Activated gamma-delta T cell treated with Interleukin-2 at 50 U/mL for 16 hours (primary cell): ENCODE measurements at regions not wholly inside any gene's neighbourhood (a gene's known extent, or its start where the extent isn't known, plus 50 kb on each side); places are given as distances from the start of the nearest gene placed in this dataset.

Experiments
- DNase-seq: peaks from one replicate; pipeline ENCODE4 v3.0.0-alpha.2; 2020

DNA sequence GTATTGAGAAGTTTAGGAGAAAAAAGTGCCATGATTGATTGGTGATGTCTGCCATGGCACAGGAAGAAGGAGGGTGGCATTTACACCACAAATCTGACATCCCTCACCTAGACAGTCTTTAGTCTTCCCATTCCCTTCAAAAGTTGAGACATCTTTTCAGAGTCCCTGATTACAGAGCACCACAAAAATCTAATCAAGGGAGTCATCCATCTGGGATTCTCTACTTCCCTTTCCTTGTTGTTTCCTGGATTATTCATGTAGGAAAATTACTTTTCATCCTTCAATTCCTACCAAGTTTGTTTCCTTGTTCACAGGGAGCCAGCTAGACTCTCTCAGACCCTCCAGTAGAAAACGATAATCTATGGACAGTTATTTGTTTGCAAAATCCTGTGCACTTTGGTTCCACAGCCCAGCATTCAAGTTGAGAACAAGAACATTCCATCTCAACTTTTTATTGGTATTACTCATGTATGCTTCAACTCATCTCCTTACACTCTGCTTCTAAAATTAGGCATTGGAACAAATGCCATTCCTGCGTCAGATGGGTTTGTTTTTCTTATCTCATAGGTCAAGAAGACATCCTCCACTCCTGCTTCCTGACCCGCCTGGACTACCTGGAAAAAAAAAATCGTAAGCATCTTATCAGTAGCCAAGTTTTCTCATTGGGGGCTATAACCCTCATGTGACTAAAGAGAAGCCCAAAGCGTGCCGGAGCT, 259.9 kb downstream of the FOXO1 start:
- DNase-seq, result no peak

- no peak for DNase-seq
Observed at GRCh38 chr13:40407567-40407966, 258.9 kb downstream of the FOXO1 start.

GRCh38 chr13:40408602-40409001, 257.8 kb downstream of the FOXO1 start:
- DNase-seq, result no peak

GRCh38 chr13:40409278-40409677, 257.2 kb downstream of the FOXO1 start:
- no peak for DNase-seq

GRCh38 chr13:40410315-40410714, 256.1 kb downstream of the FOXO1 start:
- no peak for DNase-seq

GRCh38 chr13:40420160-40420740, 246.2 kb downstream of the FOXO1 start:
- no peak for DNase-seq

GRCh38 chr13:40422588-40423235, 243.7 kb downstream of the FOXO1 start:
- no peak for DNase-seq

DNA sequence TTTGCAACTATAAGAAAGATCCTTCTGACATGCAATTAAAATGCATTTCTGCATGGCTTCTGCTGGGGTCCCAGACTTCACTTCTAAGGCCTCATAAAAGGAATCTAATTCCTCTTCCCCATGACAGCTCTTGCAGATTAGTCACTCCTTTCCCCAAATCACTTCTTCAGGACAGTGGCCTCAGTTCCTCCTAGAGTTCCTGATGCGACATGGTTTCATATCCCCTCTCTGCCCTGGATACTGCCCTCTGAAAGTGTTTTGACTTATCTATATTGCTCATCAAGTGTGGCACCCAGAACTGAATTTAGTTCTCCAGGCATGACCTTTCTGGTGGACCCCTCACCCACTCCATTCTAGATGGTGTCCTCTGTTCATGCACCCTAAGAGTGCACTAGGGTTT, 238.1 kb downstream of the FOXO1 start:
- no peak for DNase-seq

- no peak for DNase-seq
Observed at GRCh38 chr13:40429706-40430545, 236.5 kb downstream of the FOXO1 start.

- DNase-seq, result no peak
Observed at GRCh38 chr13:40432018-40432978, 234.1 kb downstream of the FOXO1 start.

DNA sequence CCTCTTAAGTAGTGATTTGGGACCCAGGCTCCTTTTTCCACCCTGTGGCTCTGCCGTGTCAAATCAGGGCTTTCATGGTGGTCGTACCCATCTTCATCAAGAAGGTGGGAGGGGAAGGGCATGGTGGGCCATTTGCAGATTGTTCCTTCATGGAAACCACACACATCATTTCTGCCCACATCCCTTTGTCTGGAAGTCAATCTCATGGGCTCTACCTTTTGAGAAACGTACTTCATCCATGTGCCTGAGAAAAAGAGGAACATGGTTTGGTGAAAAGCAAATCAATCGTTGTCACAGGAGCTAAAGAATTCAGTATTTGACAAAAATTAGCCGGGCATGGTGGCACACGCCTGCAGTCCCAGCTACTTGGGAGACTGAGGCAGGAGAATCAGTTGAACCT, 233.4 kb downstream of the FOXO1 start:
- DNase-seq, result no peak

GRCh38 chr13:40433577-40433976, 232.9 kb downstream of the FOXO1 start:
- DNase-seq, result peak; percentile 25

GRCh38 chr13:40434516-40435397, 231.7 kb downstream of the FOXO1 start:
- DNase-seq, result no peak

DNA sequence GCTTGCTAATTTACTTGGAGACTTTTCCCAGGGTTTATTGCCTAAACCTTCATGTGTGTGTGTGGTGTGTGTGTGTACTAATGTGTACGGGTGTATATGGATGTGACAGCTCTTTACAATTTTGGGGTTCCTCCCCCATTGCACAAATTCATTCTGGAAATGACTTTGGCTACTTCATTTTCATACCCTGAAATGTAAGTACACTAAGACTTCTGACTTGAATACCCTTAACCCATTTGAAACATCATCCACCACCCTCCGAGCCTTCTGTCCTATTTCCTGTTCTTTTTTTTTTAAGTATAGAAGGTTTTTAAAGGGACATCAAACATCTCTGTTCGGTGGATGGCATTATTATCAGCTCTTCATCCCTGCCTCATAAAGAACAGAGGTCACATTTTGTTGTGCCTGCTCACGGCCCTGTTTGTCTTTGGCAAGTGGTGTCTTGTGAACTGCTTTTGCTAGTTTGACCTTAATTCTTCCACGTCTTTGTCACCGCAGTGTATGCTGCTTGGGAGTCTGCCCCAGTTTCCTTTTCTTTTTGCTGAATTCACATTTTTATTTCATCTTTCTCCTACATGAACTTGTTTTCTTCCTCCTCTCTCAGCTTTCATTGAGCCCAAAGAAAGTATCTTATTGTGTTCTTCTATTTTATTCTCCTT, 228.3 kb downstream of the FOXO1 start:
- no peak for DNase-seq

DNA sequence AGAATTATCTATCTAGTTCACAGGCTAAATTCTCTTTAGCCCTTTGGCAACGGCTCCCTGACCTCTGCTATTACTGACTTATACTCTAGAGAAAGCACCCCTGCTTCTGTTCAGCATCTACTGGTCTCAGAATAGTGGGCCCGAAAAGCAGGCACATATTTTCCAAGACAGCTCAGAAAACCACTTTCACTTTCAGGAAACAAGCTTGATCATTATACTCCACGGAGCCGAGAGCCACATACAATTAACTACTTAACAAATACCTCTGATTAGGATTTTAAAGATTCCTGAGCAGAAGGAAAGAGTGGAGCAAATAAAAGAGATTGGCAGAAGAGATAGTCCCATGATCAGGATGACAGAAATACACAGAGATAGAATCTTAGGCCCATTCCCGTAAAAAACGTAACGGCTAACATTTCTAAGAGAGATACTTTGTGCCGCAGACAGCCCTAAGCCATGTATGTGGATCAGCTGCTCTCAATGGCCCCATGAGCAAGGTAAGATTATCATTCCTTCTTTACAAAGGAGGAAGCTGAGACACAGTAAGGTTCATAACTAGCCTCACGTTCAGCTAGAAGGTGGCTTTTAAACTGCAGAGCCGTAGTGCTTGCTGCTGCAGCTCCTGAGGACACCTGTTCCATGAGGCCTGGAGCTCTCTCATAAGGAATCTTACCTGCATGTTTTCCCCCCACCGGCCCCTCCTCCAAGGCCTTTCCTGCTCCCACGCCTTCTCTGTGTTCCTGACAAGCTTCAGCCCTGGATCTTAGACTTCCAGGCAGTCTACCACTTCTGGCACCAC, 227.2 kb downstream of the FOXO1 start:
- no peak for DNase-seq

DNA sequence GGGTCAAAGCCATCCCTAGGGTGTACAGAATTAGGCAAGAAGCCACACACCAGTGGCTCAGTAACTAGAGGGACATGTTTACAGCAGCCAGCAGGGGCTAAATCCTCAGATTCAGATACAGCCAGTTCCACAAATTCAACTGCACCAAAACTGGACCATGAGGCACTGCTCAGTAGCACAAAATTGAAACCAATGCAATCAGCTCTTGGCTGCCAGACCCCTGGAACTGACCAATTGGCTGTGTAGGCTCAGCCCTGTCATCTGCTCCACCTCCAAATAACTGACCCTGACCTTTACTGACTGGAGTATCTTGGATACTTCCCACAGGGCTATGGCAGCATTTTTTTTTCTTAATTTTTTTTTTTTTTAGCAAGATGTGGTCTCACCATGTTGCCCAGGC, 226.5 kb downstream of the FOXO1 start:
- no peak for DNase-seq

DNA sequence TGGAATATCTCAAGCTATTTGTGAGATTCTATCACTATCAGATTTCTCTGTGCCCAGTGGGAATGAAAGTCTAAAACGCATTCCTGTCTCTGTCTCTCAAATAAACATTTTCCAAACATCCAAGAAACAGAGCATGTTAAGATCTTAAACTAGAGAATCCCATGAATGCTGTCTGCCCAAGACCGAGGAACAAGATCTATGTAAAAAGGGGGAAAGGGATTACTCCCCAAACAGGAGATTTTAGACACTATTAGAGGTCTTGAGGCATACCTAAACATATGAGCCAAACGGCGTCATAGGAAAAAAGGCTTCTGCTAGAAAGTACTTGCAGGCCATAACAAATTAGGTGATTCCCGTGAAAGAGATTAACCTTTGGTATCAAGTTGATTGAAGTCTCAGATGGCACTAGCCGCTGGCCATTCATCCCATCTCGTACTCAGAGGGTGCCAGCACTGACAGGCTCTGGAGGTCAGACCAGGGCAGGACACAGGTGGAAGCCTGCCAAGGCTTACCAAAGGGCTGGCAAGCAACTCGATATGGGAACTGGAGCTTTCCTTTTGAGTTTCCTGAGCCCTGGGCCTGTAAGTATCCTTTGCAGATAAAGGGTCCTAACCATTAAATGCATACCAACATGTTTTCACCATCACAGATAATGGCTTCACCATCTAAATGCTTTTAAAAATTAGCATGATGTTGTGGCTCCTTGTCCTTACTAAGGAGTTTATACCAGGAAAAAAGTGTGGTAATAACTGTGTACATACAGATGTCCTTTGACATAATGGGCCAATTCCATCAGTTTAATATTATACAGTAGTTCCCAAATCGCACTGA, 225.2 kb downstream of the FOXO1 start:
- no peak for DNase-seq

- DNase-seq, result no peak
Observed at GRCh38 chr13:40442231-40442630, 224.2 kb downstream of the FOXO1 start.

DNA sequence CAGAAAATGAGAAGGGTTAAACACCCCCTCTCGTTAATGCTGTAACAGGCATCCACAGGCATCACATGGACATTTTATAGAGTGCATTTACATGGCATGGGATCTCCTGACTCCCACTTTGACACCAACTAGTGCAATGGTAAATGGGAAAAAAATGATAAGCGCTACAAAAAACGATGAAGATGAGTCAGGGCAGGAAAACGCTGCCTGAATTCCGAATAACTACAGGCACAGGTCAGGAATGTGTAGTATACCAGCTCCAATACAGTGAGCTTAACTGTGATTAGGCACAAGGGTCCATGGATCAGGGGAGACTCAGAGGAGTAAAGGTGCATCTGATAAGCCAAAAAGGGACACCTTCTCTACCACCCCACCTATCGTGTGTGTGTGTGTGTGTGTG, 223.6 kb downstream of the FOXO1 start:
- DNase-seq, result no peak
